PC-3 (cell line): ENCODE measurements at regions not wholly inside any gene's neighbourhood (a gene's known extent, or its start where the extent isn't known, plus 50 kb on each side); places are given as distances from the start of the nearest gene placed in this dataset.

Experiments
- ATAC-seq: fragments of 200-7000 bp; cut with Tn5 transposase; 2 replicates; pipeline ENCODE4 v1.9.1; 2020; ENCODE audit warnings: mild to moderate bottlenecking, moderate library complexity
- BruUV-seq: library from RNA; stranded (reverse); fragments of 400-500 nt; replicated peaks from 2 replicates; lab custom pipeline; 2021; lab: Mats Ljungman, UMichigan
- CTCF ChIA-PET: fragments of 300-600 bp; sonication (Branson Sonifier 250); formaldehyde crosslinking; loops from one replicate; lab custom pipeline; 2022; ENCODE audit warnings: antibody characterized with exemption; lab: Charles Lee
- POLR2A ChIA-PET: fragments of 300-600 bp; sonication (Branson Sonifier 250); formaldehyde crosslinking; loops from one replicate; lab custom pipeline; 2022; ENCODE audit warnings: antibody characterized with exemption; ENCODE audit not compliant: unreplicated experiment; lab: Charles Lee
- DNase-seq: peaks from one replicate; pipeline ENCODE4 v3.0.0-alpha.2; 2015
- H2AFZ ChIP-seq: fragments of 300-600 bp; sonication (generic); 2 replicates; pipeline ENCODE4 v1.6.0; 2016; ENCODE audit warnings: antibody characterized with exemption, low read length
- H3F3A ChIP-seq: fragments of 300-600 bp; sonication (generic); one replicate; pipeline ENCODE4 v1.6.0; 2017; ENCODE audit warnings: antibody characterized with exemption, low read length, control low read depth, mild to moderate bottlenecking; ENCODE audit not compliant: unreplicated experiment
- H3K27ac ChIP-seq: fragments of 300-600 bp; sonication (generic); 2 replicates; pipeline ENCODE4 v1.5.1; 2016; ENCODE audit warnings: mild to moderate bottlenecking, low read length
- H3K27me3 ChIP-seq: fragments of 300-600 bp; sonication (generic); 2 replicates; pipeline ENCODE4 v1.6.1; 2016; ENCODE audit warnings: low read length, mixed read lengths
- H3K36me3 ChIP-seq: fragments of 300-600 bp; sonication (generic); 2 replicates; pipeline ENCODE4 v1.6.1; 2016; ENCODE audit warnings: low read depth, mixed run types, low read length, mixed read lengths
- H3K4me1 ChIP-seq: fragments of 300-600 bp; sonication (generic); 2 replicates; pipeline ENCODE4 v1.5.1; 2016; ENCODE audit warnings: low read length; ENCODE audit not compliant: insufficient read depth
- H3K4me2 ChIP-seq: fragments of 300-600 bp; sonication (generic); 2 replicates; pipeline ENCODE4 v1.6.0; 2016; ENCODE audit warnings: low read length
- H3K4me3 ChIP-seq: fragments of 300-600 bp; sonication (generic); 2 replicates; pipeline ENCODE4 v1.5.1; 2016; ENCODE audit warnings: mild to moderate bottlenecking, low read length, mixed read lengths
- H3K79me2 ChIP-seq: fragments of 300-600 bp; sonication (generic); 2 replicates; pipeline ENCODE4 v1.6.1; 2017; ENCODE audit warnings: low read length, mixed read lengths
- H3K9ac ChIP-seq: fragments of 300-600 bp; sonication (generic); 2 replicates; pipeline ENCODE4 v1.6.0; 2016; ENCODE audit warnings: mild to moderate bottlenecking, low read length
- H3K9me2 ChIP-seq: fragments of 300-600 bp; sonication (generic); replicated peaks from 2 replicates; pipeline ENCODE4 v1.6.1; 2016; ENCODE audit warnings: mixed run types, low read length, mixed read lengths
- H3K9me3 ChIP-seq: fragments of 300-600 bp; sonication (generic); 2 replicates; pipeline ENCODE4 v1.6.1; 2016; ENCODE audit warnings: low read length, mixed read lengths
- H4K20me1 ChIP-seq: fragments of 300-600 bp; sonication (generic); 2 replicates; pipeline ENCODE4 v1.6.1; 2016; ENCODE audit warnings: low read length, mixed read lengths
- EZH2 ChIP-seq: fragments of 300-600 bp; sonication (generic); IDR thresholded peaks from one replicate; pipeline ENCODE4 v1.6.1; 2017; ENCODE audit warnings: antibody characterized with exemption, mild to moderate bottlenecking, low read length; ENCODE audit not compliant: unreplicated experiment
- EZH2phosphoT487 ChIP-seq: fragments of 300-600 bp; sonication (generic); IDR thresholded peaks from 2 replicates; pipeline ENCODE4 v1.6.1; 2018; ENCODE audit warnings: mild to moderate bottlenecking, antibody characterized with exemption, low read length, borderline replicate concordance
- intact Hi-C: fragments of 100-400 bp; cut with micrococcal nuclease; formaldehyde crosslinking; loops from 2 replicates; pipeline ENCODE4 v1.9.0; 2023
- TF ChIP-seq, protein P1 (sequence below): fragments of 300-600 bp; sonication (generic); conservative IDR thresholded peaks from 2 replicates; pipeline ENCODE4 v1.5.1; 2017; ENCODE audit warnings: antibody characterized with exemption, low read depth, mild to moderate bottlenecking, low read length

DNA sequence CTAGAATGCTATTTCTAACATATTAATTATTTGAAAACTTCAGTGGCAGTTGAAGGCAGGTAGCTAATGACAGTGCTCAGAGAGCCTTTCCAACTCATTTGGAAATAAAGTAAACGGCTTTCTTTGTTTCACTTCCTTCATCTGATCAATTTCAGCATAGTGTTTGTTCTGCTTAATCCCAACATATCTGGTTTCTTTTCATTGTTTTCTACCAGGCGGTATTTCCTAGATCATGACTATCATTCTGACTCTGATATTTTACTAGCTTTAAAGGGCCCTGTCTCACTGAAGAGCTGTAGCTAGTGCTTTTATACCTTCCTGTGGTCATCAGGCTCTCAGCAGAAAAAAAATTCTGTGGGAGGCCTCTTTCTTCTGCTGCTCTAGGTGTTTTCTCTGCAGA lies 178.6 kb downstream of the RBM26 start:
- ATAC-seq (no peak), DNase-seq (no peak)
- no peak overlapping the region for H3K27ac ChIP-seq
- intact Hi-C loops, result no loop called here
- no peaks in the 10 kb centered on the region for H3K9me3 ChIP-seq
- H3K36me3 ChIP-seq, result no peaks in the 10 kb centered on the region
- no peaks in the 10 kb centered on the region for H3K9me2 ChIP-seq
- peaks cover 7% of the 10 kb centered on the region; the same call in 1 of the 2 replicates for H3K4me1 ChIP-seq
- no peaks in the 10 kb centered on the region for H3F3A ChIP-seq
- no peaks in the 10 kb centered on the region for H3K79me2 ChIP-seq
- CTCF ChIA-PET, result no interaction called here
- H3K4me2 ChIP-seq, result no peak overlapping the region
- H4K20me1 ChIP-seq, result no peaks in the 10 kb centered on the region
- no peak overlapping the region for H3K9ac ChIP-seq
- no peak for TF ChIP-seq EZH2
- TF ChIP-seq, protein P1, sequence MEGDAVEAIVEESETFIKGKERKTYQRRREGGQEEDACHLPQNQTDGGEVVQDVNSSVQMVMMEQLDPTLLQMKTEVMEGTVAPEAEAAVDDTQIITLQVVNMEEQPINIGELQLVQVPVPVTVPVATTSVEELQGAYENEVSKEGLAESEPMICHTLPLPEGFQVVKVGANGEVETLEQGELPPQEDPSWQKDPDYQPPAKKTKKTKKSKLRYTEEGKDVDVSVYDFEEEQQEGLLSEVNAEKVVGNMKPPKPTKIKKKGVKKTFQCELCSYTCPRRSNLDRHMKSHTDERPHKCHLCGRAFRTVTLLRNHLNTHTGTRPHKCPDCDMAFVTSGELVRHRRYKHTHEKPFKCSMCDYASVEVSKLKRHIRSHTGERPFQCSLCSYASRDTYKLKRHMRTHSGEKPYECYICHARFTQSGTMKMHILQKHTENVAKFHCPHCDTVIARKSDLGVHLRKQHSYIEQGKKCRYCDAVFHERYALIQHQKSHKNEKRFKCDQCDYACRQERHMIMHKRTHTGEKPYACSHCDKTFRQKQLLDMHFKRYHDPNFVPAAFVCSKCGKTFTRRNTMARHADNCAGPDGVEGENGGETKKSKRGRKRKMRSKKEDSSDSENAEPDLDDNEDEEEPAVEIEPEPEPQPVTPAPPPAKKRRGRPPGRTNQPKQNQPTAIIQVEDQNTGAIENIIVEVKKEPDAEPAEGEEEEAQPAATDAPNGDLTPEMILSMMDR, result no peak
- no peak overlapping the region for H2AFZ ChIP-seq
- H3K4me3 ChIP-seq, result no peak overlapping the region
- BruUV-seq, result no TSS peak
- POLR2A ChIA-PET, result no interaction called here
- no peaks in the 10 kb centered on the region for H3K27me3 ChIP-seq

DNA sequence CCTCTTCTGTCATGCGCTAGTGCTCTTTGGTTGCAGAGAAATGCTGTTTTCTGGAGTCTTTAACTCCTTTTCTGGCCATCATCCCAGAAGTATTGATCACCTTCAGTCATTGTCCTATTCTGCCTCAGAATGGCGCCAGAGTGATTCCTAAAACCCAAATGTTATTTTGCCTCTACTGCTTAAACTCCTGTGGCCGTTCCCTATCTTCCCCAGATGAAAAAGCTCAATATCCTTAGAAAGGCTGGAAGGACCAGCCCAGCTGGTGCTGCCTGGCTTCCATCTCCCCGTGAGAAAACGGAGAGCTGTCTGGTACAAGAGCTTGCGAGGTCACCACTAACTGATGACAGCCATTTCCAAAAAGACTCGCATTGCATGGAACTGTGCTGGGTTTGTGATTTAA lies 179.1 kb downstream of the RBM26 start:
- Histone ChIP-seq H3K4me1 (peaks cover 7% of the 10 kb centered on the region; the same call in 1 of the 2 replicates), H4K20me1 (no peaks in the 10 kb centered on the region), H3K4me3 (no peak overlapping the region), H3K9me2 (no peaks in the 10 kb centered on the region), H3K9me3 (no peaks in the 10 kb centered on the region), H3K79me2 (no peaks in the 10 kb centered on the region), H3F3A (no peaks in the 10 kb centered on the region), H3K9ac (no peak overlapping the region), H3K4me2 (no peak overlapping the region), H3K27ac (no peak overlapping the region), H3K36me3 (no peaks in the 10 kb centered on the region), H2AFZ (no peak overlapping the region), H3K27me3 (no peaks in the 10 kb centered on the region)
- no peak for TF ChIP-seq EZH2
- TF ChIP-seq EZH2phosphoT487, result no peak
- TF ChIP-seq, protein P1, result no peak
- CTCF ChIA-PET, result no interaction called here
- DNase-seq (no peak), ATAC-seq (no peak)
- POLR2A ChIA-PET, result no interaction called here
- BruUV-seq, result no TSS peak
- intact Hi-C loops, result no loop called here

GRCh38 chr13:79226250-79226649 lies 179.8 kb downstream of the RBM26 start:
- Histone ChIP-seq H2AFZ (no peak overlapping the region), H4K20me1 (no peaks in the 10 kb centered on the region), H3K27me3 (no peaks in the 10 kb centered on the region), H3K36me3 (no peaks in the 10 kb centered on the region), H3K27ac (no peak overlapping the region), H3K9me3 (no peaks in the 10 kb centered on the region), H3K9me2 (no peaks in the 10 kb centered on the region), H3F3A (no peaks in the 10 kb centered on the region), H3K9ac (no peak overlapping the region), H3K4me3 (no peak overlapping the region), H3K79me2 (no peaks in the 10 kb centered on the region), H3K4me2 (no peak overlapping the region), H3K4me1 (peaks cover 7% of the 10 kb centered on the region; the same call in 1 of the 2 replicates)
- ChIA-PET POLR2A (no interaction called here), CTCF (interaction anchor here (0.6 kb wide), 1 partner anchor 163 kb away, joined by 3 read pairs; no protein-coding TSS in a partner anchor)
- no TSS peak for BruUV-seq
- intact Hi-C loops, result no loop called here
- no peak for TF ChIP-seq EZH2
- TF ChIP-seq, protein P1, result no peak
- no peak for TF ChIP-seq EZH2phosphoT487
- no peak for DNase-seq
- no peak for ATAC-seq
